GM23338 (cell line): ENCODE measurements at regions not wholly inside any gene's neighbourhood (a gene's known extent, or its start where the extent isn't known, plus 50 kb on each side); places are given as distances from the start of the nearest gene placed in this dataset.

Experiments used
- ATAC-seq: fragments of 200-7000 bp; cut with Tn5 transposase; 3 replicates; pipeline ENCODE4 v1.9.1; 2020
- DNase-seq: peaks from one replicate; pipeline ENCODE4 v3.0.0-alpha.2; 2015; ENCODE audit warnings: low spot score
- H2AFZ ChIP-seq: fragments of 200-600 bp; sonication (generic); 2 replicates; pipeline ENCODE4 v1.8.0; 2016; ENCODE audit warnings: antibody characterized with exemption, mild to moderate bottlenecking, moderate library complexity
- H3F3A ChIP-seq: fragments of 200-600 bp; sonication (generic); replicated peaks from 2 replicates; pipeline ENCODE4 v1.8.0; 2017; ENCODE audit warnings: antibody characterized with exemption, mixed run types, low read depth
- H3K27ac ChIP-seq: fragments of 200-600 bp; sonication (generic); 2 replicates; pipeline ENCODE4 v1.6.1; 2016; ENCODE audit warnings: low read depth
- H3K27me3 ChIP-seq: fragments of 200-600 bp; sonication (generic); 2 replicates; pipeline ENCODE4 v1.8.0; 2016; ENCODE audit warnings: mild to moderate bottlenecking, mixed run types, moderate library complexity; ENCODE audit not compliant: insufficient read depth
- H3K36me3 ChIP-seq: fragments of 200-600 bp; sonication (generic); 2 replicates; pipeline ENCODE4 v1.8.0; 2016; ENCODE audit warnings: mild to moderate bottlenecking; ENCODE audit not compliant: insufficient read depth
- H3K4me1 ChIP-seq: fragments of 200-600 bp; sonication (generic); 2 replicates; pipeline ENCODE4 v1.8.0; 2016; ENCODE audit warnings: mild to moderate bottlenecking, moderate library complexity; ENCODE audit not compliant: insufficient read depth
- H3K4me2 ChIP-seq: fragments of 200-600 bp; sonication (generic); 2 replicates; pipeline ENCODE4 v1.7.1; 2017; ENCODE audit warnings: mixed run types
- H3K4me3 ChIP-seq: fragments of 200-600 bp; sonication (generic); 2 replicates; pipeline ENCODE4 v1.6.1; 2016; ENCODE audit warnings: mixed run types
- H3K79me2 ChIP-seq: fragments of 200-600 bp; sonication (generic); replicated peaks from 2 replicates; pipeline ENCODE4 v1.8.0; 2017; ENCODE audit warnings: mild to moderate bottlenecking; ENCODE audit not compliant: insufficient read depth
- H3K9me2 ChIP-seq: fragments of 200-600 bp; sonication (generic); 2 replicates; pipeline ENCODE4 v1.8.0; 2017; ENCODE audit not compliant: insufficient read depth
- H4K20me1 ChIP-seq: fragments of 200-600 bp; sonication (generic); replicated peaks from 2 replicates; pipeline ENCODE4 v1.8.0; 2017; ENCODE audit warnings: mild to moderate bottlenecking; ENCODE audit not compliant: insufficient read depth
- H3K27ac Mint-ChIP-seq: 2 replicates; pipeline ENCODE4 v1.8.0; 2020; ENCODE audit warnings: inconsistent platforms, mild to moderate bottlenecking, moderate library complexity, mixed read lengths
- H3K27me3 Mint-ChIP-seq: 3 replicates; pipeline ENCODE4 v1.8.0; 2022; ENCODE audit warnings: low read depth, mild to moderate bottlenecking, moderate library complexity, mixed read lengths, inconsistent platforms; ENCODE audit not compliant: insufficient read depth, poor library complexity
- H3K36me3 Mint-ChIP-seq: 3 replicates; pipeline ENCODE4 v1.8.0; 2021; ENCODE audit warnings: low read depth, mild to moderate bottlenecking, inconsistent platforms, moderate library complexity, mixed read lengths
- H3K4me1 Mint-ChIP-seq: 3 replicates; pipeline ENCODE4 v1.8.0; 2020; ENCODE audit warnings: mild to moderate bottlenecking, inconsistent platforms, mixed read lengths
- H3K4me3 Mint-ChIP-seq: 3 replicates; pipeline ENCODE4 v1.8.0; 2021; ENCODE audit warnings: moderate library complexity, mild to moderate bottlenecking, inconsistent platforms, mixed read lengths
- H3K9me3 Mint-ChIP-seq: 3 replicates; pipeline ENCODE4 v1.8.0; 2020; ENCODE audit warnings: moderate library complexity, mild to moderate bottlenecking, inconsistent platforms, mixed read lengths
- CREB1 ChIP-seq: fragments of 250-450 bp; sonication (Bioruptor Pico); IDR thresholded peaks from 2 replicates; pipeline ENCODE4 v1.5.0; 2020; ENCODE audit warnings: low read depth, mild to moderate bottlenecking, moderate library complexity
- NANOG ChIP-seq: IDR thresholded peaks from 2 replicates; pipeline ENCODE4 v1.6.1; 2016; ENCODE audit warnings: antibody characterized with exemption, borderline replicate concordance
- POLR2AphosphoS5 ChIP-seq: IDR thresholded peaks from 2 replicates; pipeline ENCODE4 v1.6.1; 2016; ENCODE audit warnings: antibody characterized with exemption, low read depth
- REST ChIP-seq: IDR thresholded peaks from one replicate; pipeline ENCODE4 v1.6.1; 2018; ENCODE audit warnings: antibody characterized with exemption; ENCODE audit not compliant: unreplicated experiment
- STAT1 ChIP-seq: IDR thresholded peaks from one replicate; pipeline ENCODE4 v1.6.1; 2016; ENCODE audit warnings: antibody characterized with exemption; ENCODE audit not compliant: unreplicated experiment
- ZNF462 ChIP-seq: fragments of 250-450 bp; sonication (Bioruptor Pico); IDR thresholded peaks from 2 replicates; pipeline ENCODE4 v1.5.0; 2020; ENCODE audit warnings: mild to moderate bottlenecking, moderate library complexity
- TF ChIP-seq, protein P1 (sequence below): IDR thresholded peaks from 2 replicates; pipeline ENCODE4 v1.6.1; 2016; ENCODE audit warnings: antibody characterized with exemption

GRCh38 chr12:115097416-115097815 is 413.4 kb upstream of the TBX3 start:
- no peak for ATAC-seq
- Mint-ChIP-seq H3K4me3 (no peak overlapping the region), H3K36me3 (no peaks in the 10 kb centered on the region), H3K27ac (no peak overlapping the region), H3K4me1 (no peaks in the 10 kb centered on the region), H3K9me3 (peaks cover 6% of the 10 kb centered on the region; the same call in 2 of the 3 replicates), H3K27me3 (no peaks in the 10 kb centered on the region)
- H3K27ac ChIP-seq, result no peak overlapping the region
- H3K36me3 ChIP-seq, result no peaks in the 10 kb centered on the region
- no peaks in the 10 kb centered on the region for H3K4me1 ChIP-seq
- no peak overlapping the region for H2AFZ ChIP-seq
- H3K4me2 ChIP-seq, result no peak overlapping the region
- no peaks in the 10 kb centered on the region for H3K27me3 ChIP-seq
- DNase-seq, result no peak
- no peaks in the 10 kb centered on the region for H3K79me2 ChIP-seq
- no peaks in the 10 kb centered on the region for H3K9me2 ChIP-seq
- H3K4me3 ChIP-seq, result no peak overlapping the region
- TF ChIP-seq REST (no peak), STAT1 (no peak)
- H4K20me1 ChIP-seq, result no peaks in the 10 kb centered on the region
- no peaks in the 10 kb centered on the region for H3F3A ChIP-seq

DNA sequence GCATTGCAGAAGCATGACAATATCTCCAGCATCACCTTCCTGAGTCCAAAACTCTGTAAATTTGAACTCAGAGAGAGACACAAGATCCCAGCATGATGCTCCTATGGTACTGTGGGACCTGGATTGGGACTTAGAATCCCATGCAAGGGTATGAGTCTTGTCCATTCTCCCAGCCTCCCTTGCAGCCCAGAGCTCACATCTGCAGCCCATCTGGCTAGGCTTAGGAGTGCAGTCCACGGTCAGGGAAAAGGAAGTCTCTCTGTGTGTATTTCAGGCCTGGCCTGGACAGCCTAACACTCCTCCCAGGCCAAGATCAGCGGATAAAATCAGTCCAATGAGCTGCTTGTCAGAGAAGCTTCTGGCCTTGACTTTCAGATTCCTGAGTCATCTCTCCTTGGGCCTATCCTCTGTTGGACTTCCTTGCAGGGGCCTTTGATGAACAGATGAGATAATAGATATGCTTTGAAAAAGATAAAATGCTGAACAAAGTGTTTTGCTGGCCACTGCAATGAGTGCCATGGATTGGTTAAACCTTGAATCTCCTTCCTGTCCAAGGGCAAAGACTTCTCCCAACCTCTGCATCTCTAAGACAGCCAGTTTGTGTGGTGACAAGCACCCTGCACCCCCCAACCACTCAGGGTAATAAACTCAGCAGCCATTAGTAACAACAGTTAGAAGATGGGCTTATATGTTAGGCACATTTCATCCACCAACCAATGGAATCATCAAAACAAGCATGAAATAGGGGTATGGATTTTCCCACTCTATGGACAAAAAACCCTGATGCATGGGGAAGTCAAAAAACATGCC is 412.8 kb upstream of the TBX3 start:
- Histone ChIP-seq H3K9me2 (no peaks in the 10 kb centered on the region; the same call in 1 of the 2 replicates), H3K4me3 (no peak overlapping the region), H3K27me3 (no peaks in the 10 kb centered on the region), H3K4me2 (no peak overlapping the region), H4K20me1 (no peaks in the 10 kb centered on the region), H3K27ac (no peak overlapping the region), H3K36me3 (no peaks in the 10 kb centered on the region), H3K79me2 (no peaks in the 10 kb centered on the region), H2AFZ (no peak overlapping the region), H3F3A (no peaks in the 10 kb centered on the region), H3K4me1 (no peaks in the 10 kb centered on the region)
- Mint-ChIP-seq H3K36me3 (no peaks in the 10 kb centered on the region), H3K27me3 (no peaks in the 10 kb centered on the region), H3K9me3 (peaks cover 6% of the 10 kb centered on the region; the same call in 2 of the 3 replicates), H3K27ac (no peak overlapping the region), H3K4me3 (no peak overlapping the region), H3K4me1 (no peaks in the 10 kb centered on the region)
- ATAC-seq (no peak), DNase-seq (no peak)
- TF ChIP-seq NANOG (no peak), ZNF462 (CRISPR knock-in tag) (no peak), CREB1 (CRISPR knock-in tag) (no peak), POLR2AphosphoS5 (no peak)
- TF ChIP-seq, protein P1, sequence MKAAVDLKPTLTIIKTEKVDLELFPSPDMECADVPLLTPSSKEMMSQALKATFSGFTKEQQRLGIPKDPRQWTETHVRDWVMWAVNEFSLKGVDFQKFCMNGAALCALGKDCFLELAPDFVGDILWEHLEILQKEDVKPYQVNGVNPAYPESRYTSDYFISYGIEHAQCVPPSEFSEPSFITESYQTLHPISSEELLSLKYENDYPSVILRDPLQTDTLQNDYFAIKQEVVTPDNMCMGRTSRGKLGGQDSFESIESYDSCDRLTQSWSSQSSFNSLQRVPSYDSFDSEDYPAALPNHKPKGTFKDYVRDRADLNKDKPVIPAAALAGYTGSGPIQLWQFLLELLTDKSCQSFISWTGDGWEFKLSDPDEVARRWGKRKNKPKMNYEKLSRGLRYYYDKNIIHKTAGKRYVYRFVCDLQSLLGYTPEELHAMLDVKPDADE, result no peak
